Stomach smooth muscle (tissue), 2 donors: ENCODE measurements at regions not wholly inside any gene's neighbourhood (a gene's known extent, or its start where the extent isn't known, plus 50 kb on each side); places are given as distances from the start of the nearest gene placed in this dataset.

ENCODE experiments used
- H3K27ac ChIP-seq: one replicate; pipeline ENCODE4 v1.7.0; 2013; ENCODE audit warnings: mild to moderate bottlenecking, low read length, inconsistent platforms
- H3K27me3 ChIP-seq, 2 donors: one replicate each; pipeline ENCODE4 v1.7.0; 2013; ENCODE audit warnings: low read length in 2 of 2; ENCODE audit not compliant: insufficient read depth in 2 of 2, control insufficient read depth in 1 of 2
- H3K36me3 ChIP-seq, 2 donors: one replicate each; pipeline ENCODE4 v1.7.0; 2013; ENCODE audit warnings: low read length in 2 of 2; ENCODE audit not compliant: control insufficient read depth in 2 of 2, insufficient read depth in 2 of 2
- H3K4me1 ChIP-seq: one replicate; pipeline ENCODE4 v1.7.0; 2013; ENCODE audit warnings: low read length; ENCODE audit not compliant: control insufficient read depth, insufficient read depth
- H3K4me3 ChIP-seq, 2 donors: one replicate each; pipeline ENCODE4 v1.7.0; 2013; ENCODE audit warnings: low read length in 2 of 2
- H3K9ac ChIP-seq, 2 donors: one replicate each; pipeline ENCODE4 v1.7.0; 2013; ENCODE audit warnings: low read length in 2 of 2, mild to moderate bottlenecking in 1 of 2
- H3K9me3 ChIP-seq, 2 donors: one replicate each; pipeline ENCODE4 v1.7.0; 2013; ENCODE audit warnings: low read length in 2 of 2; ENCODE audit not compliant: control insufficient read depth in 2 of 2
- donor health status: healthy.
- donor health status: Pancreatic carcinoma.

- H3K36me3 ChIP-seq: no peaks in the 10 kb centered on the region
- no peaks in the 10 kb centered on the region for H3K27me3 ChIP-seq
- no peaks in the 10 kb centered on the region for H3K9me3 ChIP-seq
- H3K27ac ChIP-seq: no peak overlapping the region
- no peak overlapping the region for H3K9ac ChIP-seq
- H3K4me3 ChIP-seq: no peak overlapping the region
- no peaks in the 10 kb centered on the region for H3K4me1 ChIP-seq
These were observed 278.8 kb upstream of the IMPG1 start for GRCh38 chr6:76351275-76351674.

GRCh38 chr6:76347539-76347938 lies 275.1 kb upstream of the IMPG1 start:
- Histone ChIP-seq H3K9ac (no peak overlapping the region), H3K36me3 (no peaks in the 10 kb centered on the region), H3K4me3 (no peak overlapping the region), H3K4me1 (no peaks in the 10 kb centered on the region), H3K27me3 (no peaks in the 10 kb centered on the region), H3K27ac (no peak overlapping the region), H3K9me3 (no peaks in the 10 kb centered on the region)

DNA sequence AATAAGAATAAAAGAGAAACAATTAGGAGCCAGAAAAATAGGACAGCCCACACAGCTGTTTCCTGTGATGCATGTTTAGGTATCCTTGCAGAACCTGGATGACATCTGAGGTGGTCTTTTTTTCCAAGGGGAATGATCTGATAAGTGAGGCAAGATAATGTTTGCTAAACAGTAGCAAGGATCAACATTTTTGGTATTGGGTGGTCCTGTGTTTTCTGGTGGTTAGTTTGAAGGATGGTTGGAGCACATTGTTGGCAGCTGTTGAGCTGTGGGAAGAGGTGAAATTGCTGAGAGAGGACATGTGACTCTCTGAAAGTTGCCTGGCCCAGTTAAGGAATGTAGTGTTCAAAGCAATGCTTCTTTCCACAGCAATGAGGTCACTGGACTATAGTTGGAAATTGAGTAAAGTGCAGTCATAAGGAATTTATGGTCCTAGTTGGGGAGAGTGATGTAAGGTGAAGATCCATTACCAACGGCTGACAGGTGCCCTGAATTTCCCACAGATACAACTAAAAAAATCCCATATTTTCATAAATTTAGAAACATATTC lies 270.2 kb upstream of the IMPG1 start:
- no peaks in the 10 kb centered on the region for H3K36me3 ChIP-seq
- H3K4me3 ChIP-seq: no peak overlapping the region
- H3K9me3 ChIP-seq: no peaks in the 10 kb centered on the region
- H3K9ac ChIP-seq: no peak overlapping the region
- no peak overlapping the region for H3K27ac ChIP-seq
- H3K27me3 ChIP-seq: no peaks in the 10 kb centered on the region
- H3K4me1 ChIP-seq: no peaks in the 10 kb centered on the region

DNA sequence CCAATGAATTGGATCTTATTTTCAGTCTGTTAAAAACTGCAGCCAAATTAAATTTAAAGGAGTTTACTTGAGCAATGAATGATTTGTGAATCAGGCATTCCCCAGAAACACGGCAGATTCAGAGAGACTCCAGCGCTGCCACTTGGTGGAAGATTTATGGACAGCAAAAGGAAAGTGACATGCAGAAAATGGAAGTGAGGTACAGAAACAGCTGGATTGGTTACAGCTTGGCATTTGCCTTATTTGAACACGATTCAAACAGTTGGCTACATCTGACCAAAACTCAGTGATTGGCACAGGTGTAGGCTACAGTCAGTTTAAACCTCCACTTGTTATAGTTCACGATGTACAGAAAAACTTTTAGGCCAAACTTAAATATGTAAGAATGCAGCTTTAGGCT lies 257.6 kb upstream of the IMPG1 start:
- Histone ChIP-seq H3K4me3 (no peak overlapping the region), H3K9me3 (peaks cover 0 to 3% of the 10 kb centered on the region in 2 donors), H3K36me3 (no peaks in the 10 kb centered on the region), H3K9ac (no peak overlapping the region), H3K27me3 (no peaks in the 10 kb centered on the region), H3K27ac (no peak overlapping the region), H3K4me1 (no peaks in the 10 kb centered on the region)

- no peak overlapping the region for H3K9ac ChIP-seq
- no peak overlapping the region for H3K4me3 ChIP-seq
- H3K4me1 ChIP-seq: no peaks in the 10 kb centered on the region
- no peaks in the 10 kb centered on the region for H3K27me3 ChIP-seq
- H3K36me3 ChIP-seq: no peaks in the 10 kb centered on the region
- no peak overlapping the region for H3K27ac ChIP-seq
- peaks cover 0 to 3% of the 10 kb centered on the region in 2 donors for H3K9me3 ChIP-seq
These were observed 254.4 kb upstream of the IMPG1 start for GRCh38 chr6:76326871-76327270.
